Activated CD4-positive, alpha-beta T cell treated with anti-CD3 and anti-CD28 coated beads, Interleukin-10, Interleukin-2, amounts not matched to agents 100 ng/mL and 50 ng/mL, durations not matched to agents 16 hours and 8 hours (primary cell): ENCODE measurements at regions not wholly inside any gene's neighbourhood (a gene's known extent, or its start where the extent isn't known, plus 50 kb on each side); places are given as distances from the start of the nearest gene placed in this dataset.
"Not testable (repeated sequence)": the region's sequence is repeated elsewhere in the genome, so short reads cannot be mapped to it uniquely, and the experiment has no call there.

ENCODE experiments used
- DNase-seq: peaks from one replicate; pipeline ENCODE4 v3.0.0-alpha.2; 2020

DNA sequence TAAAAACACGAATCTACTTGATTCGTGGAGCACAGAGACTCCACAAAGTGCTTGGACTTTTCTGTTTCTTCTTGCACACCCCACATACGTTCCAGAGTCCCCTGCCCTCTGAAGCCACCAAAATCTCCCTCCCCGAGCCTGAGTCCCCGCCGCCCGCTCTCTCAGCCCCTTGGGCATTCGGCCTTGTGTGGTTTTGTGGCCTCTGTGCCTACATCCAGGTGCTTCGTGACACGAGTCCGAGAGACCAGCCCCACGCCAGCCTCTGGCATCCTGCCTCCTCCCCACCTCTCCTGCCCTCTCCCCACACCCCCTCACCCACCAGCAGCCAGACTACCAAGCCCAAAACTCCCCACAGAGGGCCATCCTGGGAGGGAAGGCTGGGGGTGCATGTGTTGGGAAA is 87.8 kb upstream of the PPP1R26 start:
- DNase-seq: no peak

DNA sequence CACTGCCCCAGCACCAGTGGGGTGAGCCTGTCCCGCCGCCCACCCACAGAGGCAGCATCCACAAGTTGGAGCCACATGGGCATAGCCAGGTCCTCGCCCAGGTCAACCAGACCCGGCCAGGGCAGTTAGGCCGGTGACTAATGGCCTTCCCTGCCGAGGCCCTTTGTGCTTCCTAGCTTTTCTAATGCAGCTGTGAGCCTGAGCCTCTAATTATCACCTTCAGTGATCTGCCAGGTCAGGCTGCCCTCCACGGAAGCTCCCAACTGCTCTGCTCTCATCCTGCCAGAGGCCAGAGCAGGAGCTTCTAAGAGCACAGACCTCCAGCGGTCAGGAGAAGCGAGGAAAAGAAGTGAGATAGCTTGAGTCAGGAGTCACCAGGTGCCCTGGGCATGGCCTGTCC is 87.1 kb upstream of the PPP1R26 start:
- no peak for DNase-seq

DNA sequence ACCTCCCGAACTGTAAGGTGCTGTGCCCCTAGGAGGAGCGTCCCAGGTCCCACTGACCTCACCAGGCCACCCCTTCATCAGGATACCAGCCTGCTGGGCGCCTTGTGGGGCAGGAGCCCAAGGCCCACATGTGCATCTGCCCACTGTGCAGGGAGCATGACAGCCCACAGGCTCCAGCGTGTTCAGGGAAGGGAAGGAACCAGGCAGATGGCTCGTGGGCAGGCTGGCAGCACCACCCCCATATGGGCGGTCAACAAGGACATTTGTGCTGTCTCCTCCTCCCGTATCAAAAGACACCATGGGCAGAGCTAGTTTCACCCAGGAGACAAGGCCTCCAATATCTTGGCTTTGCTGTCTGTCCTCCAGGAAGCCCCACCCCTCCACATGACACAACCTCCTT is 85.5 kb upstream of the PPP1R26 start:
- DNase-seq: no peak

DNA sequence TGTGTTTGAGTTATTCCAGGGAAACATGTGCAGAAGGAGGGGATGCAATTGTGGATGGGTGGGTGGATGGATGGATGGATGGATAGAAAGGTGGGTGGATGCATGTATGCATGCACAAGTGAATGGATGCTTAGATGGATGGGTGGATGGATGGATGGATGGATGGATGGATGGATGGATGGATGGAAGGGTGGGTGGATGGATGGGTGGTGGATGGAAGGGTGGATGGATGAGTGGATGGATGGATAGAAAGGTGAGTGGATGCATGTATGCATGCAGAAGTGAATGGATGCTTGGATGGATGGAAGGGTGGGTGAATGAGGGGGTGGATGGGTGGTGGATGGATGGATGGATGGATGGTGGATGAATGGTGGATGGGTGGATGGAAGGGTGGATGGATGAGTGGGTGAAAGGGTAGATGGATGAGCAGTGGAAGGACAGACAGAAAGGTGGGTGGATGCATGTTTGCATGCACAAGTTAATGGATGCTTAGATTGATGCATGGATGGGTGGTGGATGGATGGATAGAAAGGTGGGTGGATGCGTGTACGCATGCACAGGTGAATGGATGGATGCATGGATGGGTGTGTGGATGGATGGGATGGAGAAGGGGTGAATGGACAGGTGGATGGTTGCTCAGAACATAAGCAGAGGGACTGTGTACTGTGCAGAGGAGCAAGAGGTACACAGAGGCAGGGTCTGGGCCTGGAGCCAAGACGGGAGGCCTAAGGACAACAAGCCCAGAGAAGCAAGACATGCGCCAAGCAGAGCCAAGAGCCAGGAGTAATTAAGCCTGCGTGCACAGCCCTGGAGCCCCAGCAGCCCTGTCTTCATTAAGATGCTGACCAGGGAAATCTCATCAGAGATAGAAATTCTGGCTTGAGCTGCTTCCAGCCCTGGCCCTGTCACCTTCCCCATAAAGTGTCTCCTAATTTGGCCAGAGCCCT is 84.6 kb upstream of the PPP1R26 start:
- no peak for DNase-seq

DNA sequence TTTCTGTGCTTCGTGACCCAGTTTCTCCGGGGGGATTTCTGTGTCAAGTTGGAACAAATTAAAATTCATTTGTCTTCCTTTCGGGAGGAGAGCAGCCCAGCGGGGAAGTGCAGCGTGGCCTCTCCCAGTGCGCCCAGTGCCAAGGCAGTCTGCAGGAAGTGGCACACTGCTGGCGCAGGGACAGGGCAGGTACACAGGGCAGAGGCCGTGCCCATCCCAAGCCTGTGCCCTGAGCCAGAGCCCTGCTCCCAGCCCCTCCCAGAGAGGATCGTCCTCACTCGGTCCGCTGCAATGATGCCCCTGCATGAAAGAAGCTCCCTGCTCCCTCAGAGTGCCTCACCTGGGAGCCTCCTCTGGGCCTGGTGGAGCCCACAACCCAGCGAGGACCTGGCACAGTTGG is 82.4 kb upstream of the PPP1R26 start:
- DNase-seq: no peak

DNA sequence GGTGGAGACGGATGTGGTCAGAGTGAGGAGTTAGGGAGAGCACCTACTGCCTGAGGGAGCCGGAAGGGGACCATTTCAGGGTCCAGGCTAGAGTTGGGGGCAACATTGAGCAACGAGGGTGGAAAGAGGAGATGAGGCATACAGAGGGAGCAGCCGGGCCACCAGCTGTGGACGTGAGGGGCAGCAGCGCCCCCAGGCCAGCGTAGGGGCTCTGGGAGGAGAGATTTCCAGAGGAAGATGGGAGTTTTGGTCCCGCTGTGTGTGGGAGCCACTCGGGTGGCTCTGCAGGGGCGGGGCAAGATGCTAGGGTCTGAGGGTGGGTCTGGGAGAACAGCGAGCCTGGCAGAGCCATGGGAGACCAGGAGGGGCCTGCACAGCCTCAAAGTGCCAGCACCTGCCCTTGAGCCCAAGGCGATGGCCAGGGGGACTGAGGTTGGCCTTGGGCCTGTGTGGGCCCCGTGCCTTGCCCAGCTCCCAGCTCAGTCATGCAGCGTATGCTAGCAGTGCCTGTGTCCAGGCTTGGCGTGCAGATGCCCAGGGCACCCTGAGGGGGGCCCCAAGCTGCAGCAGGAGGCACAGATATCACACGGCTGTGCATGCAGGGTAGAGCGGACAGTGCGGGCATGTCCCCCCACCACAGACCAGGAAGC is 80.5 kb upstream of the PPP1R26 start:
- DNase-seq: no peak

DNA sequence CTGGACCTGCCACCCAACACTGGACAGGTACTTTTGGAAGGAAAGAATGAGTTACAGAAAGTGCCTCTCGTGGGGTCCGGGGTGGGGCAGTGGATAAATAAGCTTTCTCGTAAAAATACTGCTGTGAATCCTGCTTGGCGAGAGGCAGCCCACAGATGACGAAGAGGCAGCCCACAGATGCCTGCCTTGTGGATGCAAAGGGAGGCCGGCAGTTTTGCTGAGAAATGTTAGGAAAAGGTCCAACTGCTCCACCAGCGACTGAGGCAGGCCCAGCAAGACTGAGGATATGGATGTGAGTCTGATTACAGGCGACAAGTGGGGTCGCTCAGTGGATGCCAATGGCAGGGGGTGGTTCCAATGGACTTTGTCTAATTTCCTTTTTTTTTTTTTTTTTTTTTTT is 79.1 kb upstream of the PPP1R26 start:
- DNase-seq: no peak

DNA sequence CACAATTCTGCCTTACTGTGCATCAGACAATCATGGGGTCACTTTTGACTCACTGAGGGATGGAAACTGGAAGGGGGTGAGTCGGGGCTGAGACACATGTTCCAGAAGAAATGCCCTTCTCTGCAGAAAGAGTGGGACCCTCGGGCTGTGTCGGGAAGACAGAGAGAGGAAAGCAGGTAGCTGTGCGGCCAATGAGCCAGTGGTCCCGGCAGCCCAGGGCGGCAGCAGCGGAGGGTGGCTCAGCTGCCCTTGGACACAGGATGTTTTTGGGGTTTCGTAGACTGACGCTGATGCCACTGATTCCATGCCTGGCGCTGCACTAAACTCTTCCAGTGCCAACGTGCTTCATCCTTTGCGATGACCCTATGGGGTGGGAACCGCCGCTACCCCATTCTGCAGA is 78.4 kb upstream of the PPP1R26 start:
- DNase-seq: no peak

DNA sequence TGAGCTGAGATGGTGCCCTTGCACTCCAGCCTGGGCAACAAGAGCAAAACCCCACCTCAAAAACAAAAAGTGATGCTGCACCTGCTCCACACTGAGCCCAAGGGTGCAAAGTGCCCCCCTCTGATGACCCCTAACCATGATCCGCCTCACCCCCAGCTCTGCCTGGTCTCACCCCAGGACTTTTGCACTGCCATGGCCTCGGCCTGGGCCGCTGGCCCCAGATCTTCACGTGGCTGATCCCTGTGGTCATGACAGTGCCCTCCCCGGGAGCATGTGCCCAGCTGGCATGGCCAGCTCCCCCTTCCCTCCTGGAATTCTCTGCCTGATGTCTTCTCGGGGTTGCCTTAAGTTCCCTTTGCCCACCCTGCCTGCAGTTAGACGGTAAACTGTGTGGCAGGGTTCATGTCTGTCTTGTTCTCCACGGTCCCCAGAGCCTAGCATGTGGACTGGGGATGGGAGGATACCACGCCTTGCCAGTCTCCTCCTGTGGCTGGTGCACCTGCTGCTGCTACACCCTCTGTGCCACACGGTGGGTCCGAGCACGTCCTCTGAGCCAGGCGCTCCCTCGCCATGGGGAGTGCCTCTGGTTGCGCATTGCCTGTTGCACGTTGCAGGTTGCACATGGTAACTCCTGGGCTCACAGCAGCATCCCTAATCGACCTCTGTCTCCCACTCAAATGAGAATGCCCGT is 77.4 kb upstream of the PPP1R26 start:
- no peak for DNase-seq

DNA sequence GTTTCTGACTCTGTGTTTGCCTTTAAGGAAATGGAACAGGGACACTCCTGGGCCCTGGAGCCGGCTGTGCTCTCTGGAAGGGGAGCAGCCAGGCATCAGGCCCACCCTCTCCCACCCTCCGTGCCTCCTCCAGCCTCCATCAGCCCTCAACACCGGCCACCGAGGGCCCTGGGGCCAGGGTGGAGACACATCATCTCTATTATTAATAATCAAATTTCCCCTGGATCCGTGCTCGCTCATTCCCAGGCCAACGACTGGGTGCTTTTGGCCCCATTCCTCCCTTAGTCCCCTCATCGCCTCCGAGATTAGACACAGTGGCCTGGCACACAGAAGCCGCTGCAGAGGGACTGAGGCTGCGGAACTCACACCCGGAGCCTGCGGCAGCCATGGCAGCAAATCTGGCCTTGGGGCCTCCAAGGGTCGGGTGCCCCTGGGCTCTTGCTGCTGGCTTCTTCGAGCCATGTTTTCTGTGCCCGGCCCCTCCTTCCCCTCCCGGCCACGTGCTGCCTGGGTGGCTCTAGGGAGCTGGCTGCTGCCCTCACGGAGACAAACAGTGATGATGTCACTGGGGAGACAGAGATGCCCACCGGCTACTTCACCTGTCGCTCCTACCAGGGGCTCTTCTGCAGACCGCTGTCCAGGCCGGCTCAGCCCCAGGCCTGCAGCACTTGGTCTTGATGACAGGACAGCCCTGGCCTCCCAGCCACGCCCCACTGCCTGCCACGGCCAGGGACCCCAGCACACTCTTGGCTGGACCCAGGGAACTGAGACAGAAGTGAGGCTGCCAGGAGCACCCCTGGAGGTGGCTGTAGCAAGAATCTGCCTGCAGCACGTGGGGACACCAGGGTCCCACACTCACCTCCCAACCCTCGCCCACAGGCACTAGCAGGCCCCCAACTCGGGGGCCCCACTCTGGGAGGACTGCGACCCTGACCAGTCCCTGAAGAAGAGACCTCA is 76.6 kb upstream of the PPP1R26 start:
- DNase-seq: no peak

DNA sequence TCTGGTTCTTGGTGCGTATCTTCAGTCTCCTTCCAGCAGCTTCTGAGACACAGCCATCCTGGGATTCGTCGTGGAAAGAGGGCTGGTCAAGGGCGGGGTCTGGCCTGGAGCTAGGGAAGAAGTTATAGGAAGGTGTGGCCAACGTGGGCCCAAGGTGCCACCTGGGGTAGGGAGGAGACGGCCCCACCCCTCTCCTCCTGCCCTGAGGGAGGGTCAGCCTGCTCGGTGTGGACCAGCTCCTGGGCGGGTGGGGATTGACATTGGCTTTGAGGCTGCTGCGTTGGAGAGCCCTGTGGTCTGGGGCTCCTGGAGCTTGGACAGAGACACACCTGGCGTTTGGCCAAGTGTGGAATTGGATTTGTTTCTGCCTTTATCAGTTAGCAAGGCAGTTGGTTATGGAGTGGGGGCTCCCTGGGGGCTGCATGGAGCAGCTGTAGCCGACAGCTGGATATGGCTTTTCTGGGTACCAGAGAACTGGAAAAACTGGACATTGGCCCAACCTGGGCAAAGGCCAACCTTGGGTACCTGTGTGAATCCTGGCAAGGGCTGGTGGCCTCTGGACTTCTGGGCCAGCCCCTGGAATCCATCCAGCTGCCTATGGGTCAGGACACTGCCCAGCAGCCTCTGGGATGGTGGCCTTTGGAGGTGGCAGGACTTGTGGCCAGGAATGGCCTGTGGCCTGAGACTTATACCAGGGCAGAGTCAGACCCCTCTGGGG is 75.7 kb upstream of the PPP1R26 start:
- DNase-seq: no peak

DNA sequence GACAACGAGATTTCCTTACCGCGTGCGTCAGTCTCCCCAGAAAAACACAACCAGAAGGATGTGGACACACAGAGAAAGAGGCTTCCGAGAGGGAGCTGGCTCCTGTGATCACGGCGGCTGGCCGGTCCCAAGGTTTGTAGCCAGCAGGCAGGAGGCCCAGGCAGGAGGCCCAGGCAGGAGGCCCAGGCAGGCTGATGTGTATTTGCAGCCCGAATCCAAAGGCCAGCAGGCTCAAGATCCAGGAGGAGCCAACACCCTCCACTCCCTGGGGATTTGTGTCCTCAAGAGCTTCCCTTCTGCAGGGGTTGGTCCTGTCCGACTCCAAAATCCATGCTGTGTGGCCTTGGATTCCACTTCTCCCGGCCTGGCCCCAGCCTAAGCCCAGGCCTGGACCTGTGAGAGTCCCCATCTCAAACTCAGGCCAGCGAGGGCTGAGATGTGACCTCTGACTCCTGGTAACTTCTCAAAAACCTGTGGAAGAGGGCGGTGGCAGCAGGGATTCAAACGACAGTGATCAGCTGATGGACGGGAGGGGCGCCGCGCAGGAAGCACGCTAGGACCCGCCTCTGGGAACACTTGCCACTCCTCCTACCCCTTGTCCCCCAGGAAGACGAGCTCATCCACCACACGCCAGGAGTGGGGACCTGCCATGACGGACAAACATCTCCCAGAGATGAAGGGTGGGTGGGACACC is 75.0 kb upstream of the PPP1R26 start:
- no peak for DNase-seq

DNA sequence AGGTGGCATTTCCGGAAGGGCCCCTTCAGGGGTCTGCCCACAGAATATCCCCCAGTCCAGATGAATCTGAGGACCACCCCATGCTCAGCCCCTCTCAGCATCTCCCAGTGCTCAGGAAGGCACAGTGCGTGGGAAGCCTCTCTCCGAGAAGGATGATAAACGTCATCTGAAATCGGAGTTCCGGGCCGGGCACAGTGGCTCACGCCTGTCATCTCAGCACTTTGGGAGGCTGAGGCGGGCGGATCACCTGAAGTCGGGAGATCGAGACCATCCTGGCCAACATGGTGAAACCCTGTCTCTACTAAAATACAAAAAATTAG is 74.5 kb upstream of the PPP1R26 start:
- DNase-seq: not testable (repeated sequence)

DNA sequence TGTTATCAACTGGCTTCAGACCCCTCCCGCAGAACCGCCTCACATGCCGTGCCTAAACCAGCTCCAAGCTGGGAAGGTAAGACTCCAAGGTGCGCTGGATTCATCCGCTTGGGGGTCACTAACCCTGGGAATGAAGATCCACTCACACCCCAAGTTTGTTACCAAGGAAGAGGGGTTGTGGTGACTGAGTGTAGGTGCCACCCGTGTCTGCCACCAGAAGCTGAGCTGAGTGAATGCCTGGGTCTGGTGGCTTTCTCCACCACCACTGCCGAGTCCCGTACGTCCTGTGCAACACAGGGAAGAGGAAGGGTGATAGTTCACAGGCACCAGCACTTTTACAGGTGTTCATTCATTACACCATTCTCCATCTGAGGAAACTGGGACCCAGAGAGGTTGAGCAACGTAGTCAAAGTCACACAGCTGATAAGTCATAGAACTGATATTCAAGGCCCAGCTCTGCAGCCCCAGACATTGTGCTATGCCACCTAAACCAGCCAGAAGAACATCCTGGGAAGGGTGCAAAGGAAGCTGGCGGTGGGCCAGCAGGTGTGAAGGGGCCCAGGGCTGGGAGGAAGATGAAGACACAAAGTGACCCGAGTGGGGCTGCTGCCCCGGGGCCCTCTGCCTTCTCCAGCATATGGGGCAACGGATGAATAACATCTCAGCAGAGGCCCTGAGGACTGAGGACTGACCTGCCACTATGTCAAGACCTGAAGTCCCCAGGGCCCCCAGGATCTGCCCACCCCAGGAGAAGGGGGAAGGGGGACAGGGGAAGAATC is 70.9 kb upstream of the PPP1R26 start:
- DNase-seq: no peak

DNA sequence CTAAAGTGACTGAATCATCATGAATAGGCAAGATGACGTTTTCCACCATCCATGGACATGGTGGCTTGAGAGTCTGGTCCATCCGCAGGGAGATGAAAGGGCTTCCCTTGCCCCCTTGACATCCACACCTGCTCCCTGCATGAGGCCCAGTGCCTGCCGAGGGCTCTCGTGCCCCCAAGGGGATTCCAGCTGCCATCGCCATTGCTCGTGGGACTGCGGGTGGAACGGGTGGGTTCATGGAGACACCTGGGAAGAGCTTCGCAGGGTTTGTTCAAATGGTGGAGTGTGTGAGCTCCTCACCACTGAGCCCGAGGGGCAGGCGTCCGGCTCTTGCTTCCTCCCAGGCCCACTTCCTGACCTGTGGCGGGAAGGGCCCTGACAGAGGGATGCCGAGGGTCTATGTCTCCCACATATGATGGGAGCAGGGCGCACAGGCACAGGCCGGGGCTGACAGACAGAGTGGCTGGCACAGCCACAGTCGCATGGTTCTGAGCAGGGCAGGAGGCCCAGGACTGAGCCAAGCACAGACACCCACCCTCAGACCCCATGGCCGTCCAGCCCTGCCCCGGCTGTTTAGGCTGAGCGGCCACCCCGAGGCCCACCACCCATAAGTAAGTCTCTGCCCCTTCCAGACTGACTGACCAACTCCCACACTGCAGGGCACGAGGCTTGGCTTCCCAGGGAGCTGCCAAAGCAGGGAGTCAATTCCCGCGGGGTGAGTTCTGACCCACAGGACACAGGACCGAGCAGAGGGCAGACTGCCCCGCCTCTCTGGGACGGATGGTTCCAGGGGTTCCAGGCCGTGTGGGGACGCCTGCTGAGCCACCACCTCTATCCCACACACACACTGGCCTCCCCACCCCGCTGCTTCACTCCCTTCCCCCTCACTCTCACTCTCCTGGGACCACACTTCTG is 70.0 kb upstream of the PPP1R26 start:
- DNase-seq: no peak

DNA sequence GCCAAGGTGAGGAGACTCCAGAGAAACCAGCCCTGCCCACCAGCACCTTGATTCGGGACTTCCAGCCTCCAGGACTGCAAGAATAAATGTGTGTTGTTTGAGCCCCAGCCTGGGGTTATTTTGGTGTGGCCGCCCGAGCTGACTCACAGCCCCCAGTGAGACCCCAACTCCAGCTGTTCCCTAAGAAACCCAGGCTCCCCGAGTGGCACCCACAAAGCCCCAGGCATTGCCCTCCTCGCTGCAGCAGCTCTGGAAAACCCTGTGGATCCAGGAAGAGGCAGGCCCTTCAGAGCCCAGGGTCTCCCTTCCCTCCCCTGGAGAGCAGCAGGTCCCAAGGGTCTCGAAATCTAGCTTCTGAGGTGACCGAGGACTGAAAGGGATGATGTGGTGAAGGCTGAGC is 69.2 kb upstream of the PPP1R26 start:
- no peak for DNase-seq

DNA sequence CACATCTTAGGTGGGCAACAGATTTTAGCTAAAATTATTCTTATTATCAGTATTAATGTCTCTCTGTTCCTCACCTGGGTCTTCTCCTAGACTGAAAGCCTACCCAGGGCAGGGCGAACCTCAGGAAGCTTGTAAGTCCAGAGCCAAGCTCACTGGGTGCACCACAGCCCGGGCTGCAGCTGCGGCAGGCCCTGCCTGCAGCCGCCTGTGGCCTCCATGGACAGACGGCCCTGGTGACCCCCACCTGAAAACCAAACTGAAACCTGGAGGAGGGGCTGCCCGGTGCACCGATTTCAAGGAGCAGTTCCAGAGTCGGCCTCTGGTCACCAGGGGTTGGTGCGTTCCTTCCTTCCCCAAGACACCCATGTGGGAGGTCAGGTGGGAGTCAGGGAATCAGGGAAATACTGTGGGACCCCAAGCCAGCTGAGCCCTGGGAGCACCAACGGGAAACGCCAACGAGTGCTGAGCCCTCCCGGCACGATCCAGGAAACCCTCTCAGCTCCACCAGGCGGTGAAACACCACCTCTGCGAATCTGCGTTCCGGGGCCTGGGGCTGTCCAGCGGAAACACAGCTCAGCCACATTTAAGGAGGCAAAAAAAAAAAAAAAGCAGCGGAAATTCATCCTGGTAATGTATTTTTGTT is 68.6 kb upstream of the PPP1R26 start:
- no peak for DNase-seq

DNA sequence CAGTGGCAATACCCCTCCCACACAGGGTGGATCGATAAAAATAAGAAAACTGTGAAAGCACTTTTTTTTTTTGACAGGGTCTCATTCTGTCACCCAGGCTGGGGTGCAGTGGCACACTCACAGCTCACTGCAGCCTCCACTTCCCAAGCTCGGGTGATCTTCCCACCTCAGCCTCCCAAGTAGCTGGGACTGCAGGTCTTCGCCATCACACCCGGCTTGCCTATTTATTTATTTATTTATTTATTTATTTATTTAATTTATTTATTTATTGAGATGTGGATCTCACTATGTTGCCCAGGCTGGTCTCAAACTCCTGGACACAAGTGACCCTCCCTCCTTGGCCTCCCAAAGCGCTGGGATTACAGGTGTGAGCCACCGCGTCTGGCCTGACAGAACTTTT is 68.0 kb upstream of the PPP1R26 start:
- not testable (repeated sequence) for DNase-seq
